ENCODE measurements at regions not wholly inside any gene's neighbourhood (a gene's known extent, or its start where the extent isn't known, plus 50 kb on each side); places are given as distances from the start of the nearest gene placed in this dataset.

- TF ChIP-seq EZH2phosphoT487 (IDR thresholded peaks at IDR 0.05; ENCODE audit: insufficient read depth, low read depth) (no peak), EZH2 (IDR thresholded peaks at IDR 0.05; ENCODE audit: insufficient read depth, poor library complexity, severe bottlenecking) (no peak)
Observed at GRCh38 chr2:138296365-138296764, 205.2 kb upstream of the SPOPL start.

All from GM23248 (cell line).